ENCODE measurements at regions not wholly inside any gene's neighbourhood (a gene's known extent, or its start where the extent isn't known, plus 50 kb on each side); places are given as distances from the start of the nearest gene placed in this dataset.

- no peak for DNase-seq
These were observed 144.7 kb downstream of the SLC4A3 start for GRCh38 chr2:219772103-219772635.

DNA sequence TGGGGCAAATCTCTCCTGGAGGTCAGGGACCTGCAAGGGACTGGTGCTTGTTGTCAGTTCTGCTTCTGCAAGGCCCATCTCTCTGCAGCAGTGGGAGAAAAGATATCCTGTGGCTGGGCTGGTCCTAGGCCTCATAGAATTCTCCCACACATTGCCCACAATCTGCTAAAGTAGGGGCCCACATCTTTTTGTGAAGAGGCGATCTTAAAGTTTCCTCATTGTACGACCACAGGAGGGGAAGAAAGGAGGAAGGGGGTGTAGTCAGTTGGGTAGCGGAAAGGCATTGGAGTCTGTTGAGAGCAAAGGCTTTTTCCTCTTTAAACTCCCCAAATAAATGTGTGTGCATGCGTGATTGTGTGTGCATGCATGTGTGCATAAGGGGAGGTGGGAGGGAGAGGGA is 145.3 kb downstream of the SLC4A3 start:
- DNase-seq, result peak; percentile 63 to 81

DNA sequence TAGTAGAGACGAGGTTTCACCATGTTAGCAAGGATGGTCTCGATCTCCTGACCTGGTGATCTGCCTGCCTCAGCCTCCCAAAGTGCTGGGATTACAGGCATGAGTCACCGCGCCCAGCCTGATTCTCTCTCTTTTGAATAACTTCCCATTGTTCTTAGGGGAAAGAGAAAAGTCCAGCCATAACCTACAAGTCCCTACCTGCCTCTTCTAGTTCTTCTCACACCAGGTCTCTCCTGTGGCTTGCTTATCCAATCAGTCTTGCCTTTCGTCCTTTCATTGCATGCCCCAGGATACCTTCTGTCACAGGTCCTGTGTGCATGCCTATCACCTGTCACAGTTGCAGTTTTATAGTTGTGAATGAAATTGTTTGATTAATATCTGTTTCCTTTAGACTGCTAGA is 148.1 kb downstream of the SLC4A3 start:
- no peak for DNase-seq

DNA sequence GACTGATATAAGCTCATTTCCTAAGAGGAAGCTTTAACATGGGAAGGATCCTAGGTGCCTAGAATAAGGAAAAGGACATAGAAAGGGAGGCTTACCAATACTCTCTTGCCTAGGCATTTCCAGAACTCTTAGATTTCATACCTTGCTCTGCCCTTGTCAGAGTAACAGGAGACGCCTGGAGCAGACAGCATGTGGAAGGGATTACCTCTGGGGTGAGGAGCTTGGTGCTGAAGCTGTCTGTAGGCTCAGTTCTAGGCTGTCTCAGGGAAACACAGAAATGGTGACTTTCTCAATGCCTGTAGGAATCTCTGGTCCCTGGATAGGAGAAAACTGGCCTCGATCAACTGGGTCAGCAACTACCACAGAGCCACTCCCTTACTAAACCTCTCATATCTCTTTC is 150.0 kb downstream of the SLC4A3 start:
- no peak for DNase-seq

- DNase-seq, result no peak
These were observed 150.8 kb downstream of the SLC4A3 start for GRCh38 chr2:219778189-219778588.

DNA sequence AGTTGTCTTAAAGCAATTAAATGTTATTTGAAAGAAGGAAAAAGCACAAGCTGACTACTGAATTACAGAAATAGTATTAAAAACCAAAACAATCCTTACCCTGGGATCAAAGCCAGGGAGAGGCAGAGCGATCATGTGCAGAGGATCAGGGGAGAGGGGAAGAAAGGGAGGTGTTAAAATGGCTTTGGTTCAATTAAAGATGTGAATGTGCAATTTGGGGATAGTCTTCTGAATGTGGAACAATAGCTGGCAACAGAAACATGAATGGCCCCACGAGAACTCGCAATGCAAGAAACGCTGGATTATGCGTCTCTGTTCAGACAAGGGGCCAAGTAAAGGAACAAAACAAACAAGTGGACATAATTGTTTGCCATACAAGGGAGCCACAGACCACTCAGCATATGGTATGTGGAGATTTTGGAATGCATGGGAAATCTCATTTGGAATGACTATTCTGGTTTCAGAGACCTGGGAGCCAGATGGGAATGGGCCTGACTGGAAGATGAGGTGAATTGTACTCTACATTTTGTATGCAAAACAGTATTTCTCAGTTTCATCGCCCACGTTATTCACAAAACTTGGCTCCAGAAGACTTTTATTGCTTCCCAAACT is 155.4 kb downstream of the SLC4A3 start:
- no peak for DNase-seq

DNA sequence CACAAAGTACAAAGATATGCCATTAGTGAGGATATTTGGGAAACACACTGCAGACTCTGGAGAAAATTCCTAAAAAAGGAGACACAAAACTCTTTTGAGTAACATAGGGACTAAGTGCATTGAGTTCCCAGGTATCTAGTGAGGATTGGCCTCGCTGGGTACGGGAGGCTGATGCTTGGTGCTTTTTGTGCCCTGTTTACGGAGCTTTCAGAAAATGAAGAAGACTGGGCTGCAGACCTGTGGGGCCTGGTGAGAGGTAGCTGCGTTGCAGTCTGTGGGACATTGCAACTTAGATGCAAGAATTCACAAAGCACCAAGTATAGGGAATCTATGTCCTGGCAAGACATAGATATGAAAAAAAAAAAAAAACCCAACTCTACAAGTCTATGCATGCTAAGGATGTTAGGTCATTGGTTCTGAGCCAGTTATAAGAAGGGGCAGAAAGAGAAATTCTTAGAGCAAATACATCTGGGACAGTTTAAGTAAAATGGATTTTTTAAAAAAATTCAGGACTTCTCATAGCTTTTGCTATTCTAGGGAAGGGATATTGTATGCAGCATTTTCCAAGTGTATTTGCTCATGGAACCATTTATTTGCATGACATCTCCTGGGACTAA is 156.0 kb downstream of the SLC4A3 start:
- no peak for DNase-seq

DNA sequence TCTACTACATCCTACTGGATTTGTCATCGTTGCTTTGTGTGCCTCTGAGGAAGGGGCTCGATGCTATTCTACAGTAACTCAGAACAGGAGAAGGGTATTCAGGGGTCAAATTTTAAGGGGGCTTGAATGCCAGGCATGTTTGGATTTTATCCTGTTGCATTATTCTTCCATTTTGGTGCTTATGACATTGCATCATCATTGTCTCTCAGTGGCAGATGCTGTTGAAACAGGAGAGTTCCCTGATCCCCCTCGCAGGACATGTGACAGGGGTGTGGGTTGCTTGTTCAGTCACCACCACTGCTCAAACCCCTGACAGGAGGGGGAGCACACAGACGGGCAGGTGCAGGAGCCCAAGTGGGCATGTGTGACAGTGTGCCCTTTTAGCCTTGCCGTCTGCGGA is 156.7 kb downstream of the SLC4A3 start:
- DNase-seq, result no peak

GRCh38 chr2:219789476-219789875 is 162.0 kb downstream of the SLC4A3 start:
- no peak for DNase-seq

DNA sequence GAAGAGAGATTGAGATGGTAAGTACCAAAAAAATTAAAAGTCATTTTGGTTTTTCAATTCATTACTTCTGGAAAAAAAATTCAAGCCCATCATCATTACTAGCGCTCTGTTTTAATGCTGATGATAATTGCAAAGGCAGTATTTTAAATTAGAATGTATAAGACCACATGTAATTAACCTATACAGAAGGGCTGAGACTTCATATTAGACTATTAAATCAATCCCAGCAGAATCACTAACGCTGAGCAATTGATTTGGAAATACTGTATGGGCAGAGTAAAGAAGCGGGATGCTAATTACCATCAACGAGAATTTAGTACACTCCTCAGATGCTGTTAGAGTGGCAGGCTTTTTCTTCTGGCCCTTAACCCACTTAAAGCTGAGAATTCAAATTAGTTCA is 165.0 kb downstream of the SLC4A3 start:
- no peak for DNase-seq

- DNase-seq, result no peak
These were observed 171.0 kb downstream of the SLC4A3 start for GRCh38 chr2:219798430-219798829.

- peak; percentile 20 to 33 for DNase-seq
These were observed 175.9 kb downstream of the SLC4A3 start for GRCh38 chr2:219803294-219803693.

DNA sequence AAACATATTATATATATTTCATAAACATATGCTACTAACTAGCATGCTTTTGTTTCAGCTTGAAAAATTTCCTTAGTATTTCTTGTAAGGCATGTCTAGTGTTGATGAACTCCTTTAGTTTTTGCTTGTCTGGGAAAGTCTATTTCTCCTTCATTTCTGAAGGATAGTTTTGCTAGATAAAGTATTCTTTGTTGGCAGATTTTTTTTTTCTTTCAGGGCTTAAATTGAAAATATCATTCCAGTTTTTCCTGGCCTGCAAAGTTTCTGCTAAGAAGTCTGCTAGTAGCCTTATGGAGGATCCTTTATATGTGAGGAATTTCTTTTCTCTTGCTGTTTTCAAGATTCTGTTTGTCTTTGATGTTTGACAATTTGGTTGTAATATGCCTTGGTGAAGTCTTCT is 183.5 kb downstream of the SLC4A3 start:
- DNase-seq, result no peak

DNA sequence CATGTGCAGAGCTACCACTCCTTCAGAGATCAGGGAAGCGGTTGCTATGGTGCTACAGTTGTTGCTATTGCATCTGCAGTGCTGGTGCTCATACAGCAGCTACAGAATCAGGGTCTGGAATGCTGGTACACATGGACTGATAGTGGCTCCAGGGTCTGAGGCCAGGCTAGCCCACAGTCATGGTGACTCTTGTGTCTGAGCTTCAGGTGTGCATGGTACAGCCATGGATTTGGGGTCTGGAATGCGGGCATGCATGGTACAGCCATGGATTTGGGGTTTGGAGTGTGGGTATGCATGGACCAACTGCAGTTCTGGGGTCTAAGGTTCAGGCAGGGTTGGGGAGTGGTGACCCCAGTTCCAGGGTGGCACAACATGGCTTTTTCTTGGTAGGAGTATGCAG is 185.2 kb downstream of the SLC4A3 start:
- DNase-seq, result no peak

DNA sequence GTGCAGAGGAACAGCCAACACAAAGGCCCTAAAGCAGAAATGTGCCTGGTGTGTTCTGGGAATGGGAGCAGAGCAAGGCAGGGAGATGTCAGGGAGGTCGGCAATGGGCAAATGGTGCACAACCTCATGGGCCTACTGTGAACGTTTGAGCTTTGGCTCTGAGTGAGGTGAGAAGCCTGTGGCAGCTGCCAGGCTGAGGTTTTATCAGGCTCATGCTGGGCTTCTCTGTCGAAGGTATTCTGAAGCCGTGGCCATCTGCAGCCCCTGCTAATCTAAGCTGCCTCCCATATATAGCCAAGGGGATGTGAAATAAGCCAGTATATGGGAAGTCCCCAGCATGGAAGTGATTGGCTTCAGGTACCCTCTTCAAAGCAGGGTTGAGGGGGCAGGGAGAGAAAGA is 193.3 kb downstream of the SLC4A3 start:
- no peak for DNase-seq

DNA sequence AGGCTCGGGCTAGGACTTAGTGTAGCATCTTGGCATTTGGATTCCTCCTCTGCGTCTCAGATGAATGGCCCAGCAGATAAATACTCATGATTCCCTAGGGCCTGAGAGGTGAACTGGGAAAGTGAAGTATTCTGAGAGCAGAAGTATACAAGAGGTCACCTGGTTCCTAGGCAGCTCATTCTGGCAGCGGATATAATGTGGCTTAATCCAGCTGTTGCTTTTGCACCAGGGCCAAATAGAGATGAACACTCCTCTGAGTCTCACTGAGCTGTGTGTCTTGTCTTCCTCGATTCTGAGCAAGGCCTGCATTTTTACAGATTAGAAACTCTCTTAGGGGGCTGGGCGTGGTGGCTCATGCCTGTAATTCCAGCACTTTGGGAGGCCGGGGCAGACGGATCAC is 196.1 kb downstream of the SLC4A3 start:
- DNase-seq, result no peak

GRCh38 chr2:219824996-219825395 is 197.6 kb downstream of the SLC4A3 start:
- no peak for DNase-seq

GRCh38 chr2:219828127-219828526 is 200.7 kb downstream of the SLC4A3 start:
- DNase-seq, result no peak

GRCh38 chr2:219829667-219830352 is 202.4 kb downstream of the SLC4A3 start:
- no peak for DNase-seq

DNA sequence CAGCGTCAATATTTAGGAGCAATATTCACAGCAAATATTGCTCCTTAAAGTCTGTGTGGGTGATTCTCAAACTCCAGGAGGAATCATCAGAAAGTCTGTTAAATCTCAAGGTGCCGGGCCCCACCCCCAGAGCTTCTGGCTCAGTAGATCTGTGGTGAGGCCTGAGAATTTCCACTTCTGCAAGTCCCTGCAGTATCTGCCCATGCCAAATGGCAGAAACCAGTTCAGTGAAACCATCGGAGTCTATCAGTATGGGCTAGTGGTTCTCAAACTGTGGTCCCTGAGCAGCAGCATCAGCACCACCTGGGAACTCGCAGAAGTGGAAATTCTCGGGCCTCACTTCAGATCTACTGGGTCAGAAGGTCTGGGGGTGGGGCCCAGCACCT is 202.9 kb downstream of the SLC4A3 start:
- no peak for DNase-seq

GRCh38 chr2:219831957-219832356 is 204.5 kb downstream of the SLC4A3 start:
- DNase-seq, result no peak

GRCh38 chr2:219832904-219833303 is 205.5 kb downstream of the SLC4A3 start:
- DNase-seq, result no peak

GRCh38 chr2:219835493-219835892 is 208.1 kb downstream of the SLC4A3 start:
- no peak for DNase-seq

- DNase-seq, result peak; percentile 30
These were observed 209.3 kb downstream of the SLC4A3 start for GRCh38 chr2:219836647-219837177.
